MM.1S (cell line): ENCODE measurements at regions not wholly inside any gene's neighbourhood (a gene's known extent, or its start where the extent isn't known, plus 50 kb on each side); places are given as distances from the start of the nearest gene placed in this dataset.

ENCODE experiments used
- DNase-seq: peaks from one replicate; pipeline ENCODE4 v3.0.0-alpha.2; 2015
- H2AFZ ChIP-seq: fragments of 300-600 bp; sonication (generic); 2 replicates; pipeline ENCODE4 v1.6.0; 2016; ENCODE audit warnings: antibody characterized with exemption, low read length
- H3F3A ChIP-seq: fragments of 300-600 bp; sonication (generic); 2 replicates; pipeline ENCODE4 v1.6.1; 2016; ENCODE audit warnings: mild to moderate bottlenecking, antibody characterized with exemption, low read length, moderate library complexity, mixed read lengths; ENCODE audit not compliant: insufficient read depth
- H3K27ac ChIP-seq: fragments of 300-600 bp; sonication (generic); 2 replicates; pipeline ENCODE4 v1.5.1; 2016; ENCODE audit warnings: mild to moderate bottlenecking, low read length
- H3K27me3 ChIP-seq: fragments of 300-600 bp; sonication (generic); replicated peaks from 2 replicates; pipeline ENCODE4 v1.6.0; 2016; ENCODE audit warnings: low read length; ENCODE audit not compliant: insufficient read depth
- H3K36me3 ChIP-seq: fragments of 300-600 bp; sonication (generic); replicated peaks from 2 replicates; pipeline ENCODE4 v1.6.1; 2016; ENCODE audit warnings: mild to moderate bottlenecking, low read length, mixed read lengths; ENCODE audit not compliant: insufficient read depth
- H3K4me1 ChIP-seq: fragments of 300-600 bp; sonication (generic); 2 replicates; pipeline ENCODE4 v1.6.1; 2016; ENCODE audit warnings: low read length, mixed read lengths
- H3K4me2 ChIP-seq: fragments of 300-600 bp; sonication (generic); 2 replicates; pipeline ENCODE4 v1.6.0; 2016; ENCODE audit warnings: low read depth, low read length
- H3K4me3 ChIP-seq: fragments of 300-600 bp; sonication (generic); 2 replicates; pipeline ENCODE4 v1.5.1; 2016; ENCODE audit warnings: low read length, mixed read lengths
- H3K79me2 ChIP-seq: fragments of 300-600 bp; sonication (generic); 2 replicates; pipeline ENCODE4 v1.6.1; 2016; ENCODE audit warnings: mixed run types, low read length, mixed read lengths
- H3K9ac ChIP-seq: fragments of 300-600 bp; sonication (generic); 2 replicates; pipeline ENCODE4 v1.6.1; 2016; ENCODE audit warnings: low read length, mixed read lengths
- H3K9me2 ChIP-seq: fragments of 300-600 bp; sonication (generic); replicated peaks from 2 replicates; pipeline ENCODE4 v1.6.1; 2016; ENCODE audit warnings: mild to moderate bottlenecking, low read length, mixed read lengths; ENCODE audit not compliant: insufficient read depth
- H3K9me3 ChIP-seq: fragments of 300-600 bp; sonication (generic); replicated peaks from 2 replicates; pipeline ENCODE4 v1.6.1; 2016; ENCODE audit warnings: mild to moderate bottlenecking, low read length, mixed read lengths; ENCODE audit not compliant: insufficient read depth
- H4K20me1 ChIP-seq: fragments of 300-600 bp; sonication (generic); 2 replicates; pipeline ENCODE4 v1.6.1; 2016; ENCODE audit warnings: mild to moderate bottlenecking, low read length, moderate library complexity, mixed read lengths; ENCODE audit not compliant: insufficient read depth
- CTCF ChIP-seq: fragments of 300-600 bp; sonication (generic); IDR thresholded peaks from 2 replicates; pipeline ENCODE4 v1.5.1; 2016; ENCODE audit warnings: antibody characterized with exemption, low read length, mixed read lengths
- EZH2 ChIP-seq: fragments of 300-600 bp; sonication (generic); optimal IDR thresholded peaks from 2 replicates; pipeline ENCODE3; 2017; ENCODE audit warnings: low read depth, mild to moderate bottlenecking, antibody characterized with exemption, low read length, mixed read lengths
- EZH2phosphoT487 ChIP-seq: fragments of 300-600 bp; sonication (generic); IDR thresholded peaks from 2 replicates; pipeline ENCODE4 v1.6.1; 2018; ENCODE audit warnings: antibody characterized with exemption, low read length

- H4K20me1 ChIP-seq, result no peaks in the 10 kb centered on the region
- H3K4me1 ChIP-seq, result no peaks in the 10 kb centered on the region
- no peaks in the 10 kb centered on the region for H3K36me3 ChIP-seq
- DNase-seq, result no peak
- no peaks in the 10 kb centered on the region for H3K79me2 ChIP-seq
- no peak for TF ChIP-seq EZH2phosphoT487
- TF ChIP-seq CTCF, result no peak
- no peak for TF ChIP-seq EZH2
- H3K4me3 ChIP-seq, result no peak overlapping the region
- H2AFZ ChIP-seq, result no peak overlapping the region
- H3K27me3 ChIP-seq, result no peaks in the 10 kb centered on the region
- H3F3A ChIP-seq, result no peaks in the 10 kb centered on the region
- no peak overlapping the region for H3K9ac ChIP-seq
- H3K4me2 ChIP-seq, result no peak overlapping the region
- H3K27ac ChIP-seq, result no peak overlapping the region
- H3K9me2 ChIP-seq, result no peaks in the 10 kb centered on the region
- H3K9me3 ChIP-seq, result no peaks in the 10 kb centered on the region
Observed at GRCh38 chr1:175894581-175894980, 151.2 kb upstream of the TNR start.

- H3K36me3 ChIP-seq, result no peaks in the 10 kb centered on the region
- TF ChIP-seq EZH2phosphoT487, result no peak
- TF ChIP-seq CTCF, result no peak
- TF ChIP-seq EZH2, result no peak
- H3K4me2 ChIP-seq, result no peak overlapping the region
- DNase-seq, result no peak
- no peaks in the 10 kb centered on the region for H3F3A ChIP-seq
- H3K9me2 ChIP-seq, result no peaks in the 10 kb centered on the region
- H3K4me3 ChIP-seq, result no peak overlapping the region
- H3K4me1 ChIP-seq, result no peaks in the 10 kb centered on the region
- no peak overlapping the region for H2AFZ ChIP-seq
- no peak overlapping the region for H3K27ac ChIP-seq
- no peaks in the 10 kb centered on the region for H3K79me2 ChIP-seq
- H3K9me3 ChIP-seq, result no peaks in the 10 kb centered on the region
- no peaks in the 10 kb centered on the region for H4K20me1 ChIP-seq
- H3K9ac ChIP-seq, result no peak overlapping the region
- no peaks in the 10 kb centered on the region for H3K27me3 ChIP-seq
Observed at GRCh38 chr1:175893192-175893591, 149.8 kb upstream of the TNR start.

- Histone ChIP-seq H3K27ac (no peak overlapping the region), H3K27me3 (no peaks in the 10 kb centered on the region), H3K4me1 (no peaks in the 10 kb centered on the region), H3F3A (no peaks in the 10 kb centered on the region), H3K4me3 (no peak overlapping the region), H3K4me2 (no peak overlapping the region), H3K9me2 (no peaks in the 10 kb centered on the region), H4K20me1 (no peaks in the 10 kb centered on the region), H3K9ac (no peak overlapping the region), H2AFZ (no peak overlapping the region), H3K9me3 (no peaks in the 10 kb centered on the region), H3K36me3 (no peaks in the 10 kb centered on the region), H3K79me2 (no peaks in the 10 kb centered on the region)
- TF ChIP-seq EZH2, result no peak
- TF ChIP-seq CTCF, result no peak
- no peak for TF ChIP-seq EZH2phosphoT487
- DNase-seq, result no peak
Observed at GRCh38 chr1:175892686-175893085, 149.3 kb upstream of the TNR start.
